ENCODE measurements at regions not wholly inside any gene's neighbourhood (a gene's known extent, or its start where the extent isn't known, plus 50 kb on each side); places are given as distances from the start of the nearest gene placed in this dataset.

- TF ChIP-seq FOXJ3 (CRISPR knock-in tag; IDR thresholded peaks at IDR 0.05): no peak
- TF ChIP-seq CREB1 (IDR thresholded peaks at IDR 0.05): no peak
- TF ChIP-seq CREB1 (CRISPR knock-in tag; IDR thresholded peaks at IDR 0.05): no peak
- TF ChIP-seq BCOR (IDR thresholded peaks at IDR 0.05): no peak
- TF ChIP-seq ESRRA (IDR thresholded peaks at IDR 0.05; ENCODE audit: borderline replicate concordance, low read depth): no peak
- TF ChIP-seq CTCF (IDR thresholded peaks at IDR 0.05 in 2 of 3, conservative IDR thresholded peaks at IDR 0.05 in 1 of 3; ENCODE audit: insufficient read depth in 2 of 3, low read depth in 1 of 3, low read length in 3 of 3): no peak
- TF ChIP-seq MAFK (IDR thresholded peaks at IDR 0.05; ENCODE audit: low read length): no peak
- TF ChIP-seq GTF2F1 (IDR thresholded peaks at IDR 0.05; ENCODE audit: low read depth, low read length): no peak
- no peak for TF ChIP-seq MCM2 (IDR thresholded peaks at IDR 0.05; ENCODE audit: low read depth)
- TF ChIP-seq RAD21 (CRISPR knock-in tag; conservative IDR thresholded peaks at IDR 0.05 in 1 of 2, IDR thresholded peaks at IDR 0.05 in 1 of 2): no peak
- TF ChIP-seq CBX5 (IDR thresholded peaks at IDR 0.05; ENCODE audit: borderline replicate concordance, low read depth): no peak
These were observed 380.9 kb downstream of the GJA1 start for GRCh38 chr6:121816361-121816760.

All from K562 (cell line).